SH-SY5Y (cell line): ENCODE measurements at regions not wholly inside any gene's neighbourhood (a gene's known extent, or its start where the extent isn't known, plus 50 kb on each side); places are given as distances from the start of the nearest gene placed in this dataset.

ENCODE experiments used
- GATA2 ChIP-seq: IDR thresholded peaks from 2 replicates; pipeline ENCODE4 v1.6.1; 2011; ENCODE audit warnings: mild to moderate bottlenecking, low read depth, low read length
- GATA3 ChIP-seq: IDR thresholded peaks from 2 replicates; pipeline ENCODE4 v1.6.1; 2011; ENCODE audit warnings: low read depth, mild to moderate bottlenecking, low read length, moderate library complexity

GRCh38 chr9:108565651-108566378, 290.0 kb downstream of the ACTL7B start:
- TF ChIP-seq GATA2 (no peak), GATA3 (no peak)
